ENCODE measurements at regions not wholly inside any gene's neighbourhood (a gene's known extent, or its start where the extent isn't known, plus 50 kb on each side); places are given as distances from the start of the nearest gene placed in this dataset.

GRCh38 chr13:109393045-109393444 lies 393.3 kb downstream of the IRS2 start:
- Histone ChIP-seq H3K4me1 (no peaks in the 10 kb centered on the region), H3K4me3 (replicated peaks in 1 of 3) (no peak overlapping the region), H3K27me3 (no peaks in the 10 kb centered on the region), H3K9me3 (no peaks in the 10 kb centered on the region), H3K27ac (no peak overlapping the region), H3K36me3 (no peaks in the 10 kb centered on the region)
- intact Hi-C loops (cut with DNase I), result no loop called here
- DNase-seq, result no peak
- TF ChIP-seq POLR2A (IDR thresholded peaks at IDR 0.05), result no peak
- TF ChIP-seq CTCF (IDR thresholded peaks at IDR 0.05), result no peak
- 43 to 91% methylated on average over 1 of the region's 1 CpG for WGBS, 2 donors

- intact Hi-C loops (cut with DNase I), result no loop called here
- Histone ChIP-seq H3K4me3 (replicated peaks in 1 of 3) (no peak overlapping the region), H3K9me3 (no peaks in the 10 kb centered on the region), H3K27me3 (no peaks in the 10 kb centered on the region), H3K36me3 (no peaks in the 10 kb centered on the region), H3K27ac (no peak overlapping the region), H3K4me1 (no peaks in the 10 kb centered on the region)
- DNase-seq, result no peak
- TF ChIP-seq POLR2A (IDR thresholded peaks at IDR 0.05) (no peak), CTCF (IDR thresholded peaks at IDR 0.05) (no peak)
- WGBS, 2 donors, result 92 to 95% methylated on average over 2 of the region's 2 CpGs
Measured at GRCh38 chr13:109390391-109390790, 396.0 kb downstream of the IRS2 start.

- H3K27ac ChIP-seq, result no peak overlapping the region
Measured at GRCh38 chr13:109389892-109390345, 396.5 kb downstream of the IRS2 start.

GRCh38 chr13:109389456-109389855 lies 396.9 kb downstream of the IRS2 start:
- no peaks in the 10 kb centered on the region for H3K36me3 ChIP-seq
- H3K27me3 ChIP-seq, result no peaks in the 10 kb centered on the region
- H3K4me1 ChIP-seq, result no peaks in the 10 kb centered on the region
- DNase-seq, result no peak
- TF ChIP-seq CTCF (IDR thresholded peaks at IDR 0.05) (no peak), POLR2A (IDR thresholded peaks at IDR 0.05) (no peak)
- no peaks in the 10 kb centered on the region for H3K9me3 ChIP-seq
- H3K27ac ChIP-seq, result no peak overlapping the region
- H3K4me3 ChIP-seq (replicated peaks in 1 of 3), result no peak overlapping the region
- intact Hi-C loops (cut with DNase I), result no loop called here
- WGBS, 2 donors, result 89 to 92% methylated on average over 5 of the region's 5 CpGs

More at GRCh38 chr13:109389892-109390345, 396.5 kb downstream of the IRS2 start:
- no peaks in the 10 kb centered on the region for H3K9me3 ChIP-seq
- TF ChIP-seq POLR2A (IDR thresholded peaks at IDR 0.05) (no peak), CTCF (IDR thresholded peaks at IDR 0.05) (no peak)
- 89 to 91% methylated on average over 8 of the region's 8 CpGs for WGBS, 2 donors
- no peak for DNase-seq
- no peaks in the 10 kb centered on the region for H3K4me1 ChIP-seq
- H3K27me3 ChIP-seq, result no peaks in the 10 kb centered on the region
- H3K4me3 ChIP-seq (replicated peaks in 1 of 3), result no peak overlapping the region
- intact Hi-C loops (cut with DNase I), result no loop called here
- no peaks in the 10 kb centered on the region for H3K36me3 ChIP-seq

- Histone ChIP-seq H3K36me3 (no peaks in the 10 kb centered on the region), H3K27ac (no peak overlapping the region), H3K4me1 (no peaks in the 10 kb centered on the region), H3K9me3 (no peaks in the 10 kb centered on the region), H3K27me3 (no peaks in the 10 kb centered on the region), H3K4me3 (replicated peaks in 1 of 3) (no peak overlapping the region)
- intact Hi-C loops (cut with DNase I), result no loop called here
- WGBS, 2 donors, result 80 to 88% methylated on average over 6 to 7 of the region's 7 CpGs
- no peak for TF ChIP-seq CTCF (IDR thresholded peaks at IDR 0.05)
- no peak for TF ChIP-seq POLR2A (IDR thresholded peaks at IDR 0.05)
- no peak for DNase-seq
Measured at GRCh38 chr13:109387471-109387870, 398.9 kb downstream of the IRS2 start.
